OCI-LY3 (cell line): ENCODE measurements at regions not wholly inside any gene's neighbourhood (a gene's known extent, or its start where the extent isn't known, plus 50 kb on each side); places are given as distances from the start of the nearest gene placed in this dataset.

Experiments used
- H2AFZ ChIP-seq: fragments of 200-600, 300-600 bp; shearing (Covaris generic); 2 replicates; pipeline ENCODE4 v1.6.0; 2014; ENCODE audit warnings: antibody characterized with exemption, low read depth, low read length
- H3K27ac ChIP-seq: fragments of 200-600, 300-600 bp; sonication (generic); 2 replicates; pipeline ENCODE4 v1.5.1; 2014; ENCODE audit warnings: mild to moderate bottlenecking, low read length, moderate library complexity, mixed read lengths
- H3K27me3 ChIP-seq: fragments of 200-600, 300-600 bp; sonication (generic); 2 replicates; pipeline ENCODE4 v1.6.1; 2014; ENCODE audit warnings: low read depth, low read length, mixed read lengths
- H3K36me3 ChIP-seq: fragments of 200-600, 300-600 bp; sonication (generic); replicated peaks from 2 replicates; pipeline ENCODE3; 2014; ENCODE audit warnings: low read depth, low read length, mixed read lengths
- H3K4me1 ChIP-seq: fragments of 300-600, 200-600 bp; sonication (generic); 2 replicates; pipeline ENCODE4 v1.6.1; 2014; ENCODE audit warnings: low read length, mixed read lengths
- H3K4me2 ChIP-seq: fragments of 200-600, 300-600 bp; sonication (generic); 2 replicates; pipeline ENCODE4 v1.6.1; 2014; ENCODE audit warnings: low read length, mixed read lengths
- H3K4me3 ChIP-seq: fragments of 300-600, 200-600 bp; sonication (generic); 2 replicates; pipeline ENCODE4 v1.5.1; 2014; ENCODE audit warnings: antibody characterized with exemption, mild to moderate bottlenecking, low read length, moderate library complexity
- H3K79me2 ChIP-seq: fragments of 300-600, 200-600 bp; shearing (Covaris generic); 2 replicates; pipeline ENCODE4 v1.6.1; 2014; ENCODE audit warnings: mild to moderate bottlenecking, low read length, mixed read lengths
- H3K9ac ChIP-seq: fragments of 300-600, 200-600 bp; shearing (Covaris generic); 2 replicates; pipeline ENCODE4 v1.6.0; 2014; ENCODE audit warnings: mild to moderate bottlenecking, low read length, moderate library complexity
- H3K9me3 ChIP-seq: fragments of 200-600, 300-600 bp; shearing (Covaris generic); 2 replicates; pipeline ENCODE4 v1.6.1; 2014; ENCODE audit warnings: low read length, mixed read lengths; ENCODE audit not compliant: insufficient read depth
- H4K20me1 ChIP-seq: fragments of 200-600, 300-600 bp; sonication (generic); 2 replicates; pipeline ENCODE4 v1.6.1; 2016; ENCODE audit warnings: low read length, mixed read lengths; ENCODE audit not compliant: insufficient read depth
- CTCF ChIP-seq: fragments of 200-600, 300-600 bp; sonication (generic); IDR thresholded peaks from 2 replicates; pipeline ENCODE4 v1.5.1; 2014; ENCODE audit warnings: antibody characterized with exemption, low read length, low read depth
- EZH2phosphoT487 ChIP-seq: fragments of 200-600 bp; shearing (Covaris generic); IDR thresholded peaks from 2 replicates; pipeline ENCODE4 v1.6.1; 2018; ENCODE audit warnings: antibody characterized with exemption, mixed run types, low read depth

GRCh38 chr5:23305055-23305454 is 202.4 kb upstream of the PRDM9 start:
- Histone ChIP-seq H3K9me3 (no peaks in the 10 kb centered on the region), H3K27me3 (no peaks in the 10 kb centered on the region), H4K20me1 (no peaks in the 10 kb centered on the region), H3K4me3 (no peak overlapping the region), H3K4me1 (no peaks in the 10 kb centered on the region), H3K36me3 (no peaks in the 10 kb centered on the region), H3K9ac (no peak overlapping the region), H3K4me2 (no peak overlapping the region), H2AFZ (no peak overlapping the region), H3K27ac (no peak overlapping the region), H3K79me2 (no peaks in the 10 kb centered on the region)
- no peak for TF ChIP-seq CTCF
- TF ChIP-seq EZH2phosphoT487: no peak

GRCh38 chr5:23303836-23304235 is 203.6 kb upstream of the PRDM9 start:
- Histone ChIP-seq H3K4me3 (no peak overlapping the region), H3K36me3 (no peaks in the 10 kb centered on the region), H2AFZ (no peak overlapping the region), H3K79me2 (no peaks in the 10 kb centered on the region), H4K20me1 (no peaks in the 10 kb centered on the region), H3K4me1 (no peaks in the 10 kb centered on the region), H3K9ac (no peak overlapping the region), H3K27ac (no peak overlapping the region), H3K27me3 (no peaks in the 10 kb centered on the region), H3K9me3 (no peaks in the 10 kb centered on the region), H3K4me2 (no peak overlapping the region)
- TF ChIP-seq EZH2phosphoT487: no peak
- TF ChIP-seq CTCF: no peak

- no peaks in the 10 kb centered on the region for H3K9me3 ChIP-seq
- TF ChIP-seq EZH2phosphoT487: no peak
- TF ChIP-seq CTCF: no peak
- no peak overlapping the region for H2AFZ ChIP-seq
- H3K27me3 ChIP-seq: no peaks in the 10 kb centered on the region
- no peak overlapping the region for H3K4me2 ChIP-seq
- H3K36me3 ChIP-seq: no peaks in the 10 kb centered on the region
- H3K4me3 ChIP-seq: no peak overlapping the region
- no peaks in the 10 kb centered on the region for H4K20me1 ChIP-seq
- H3K4me1 ChIP-seq: no peaks in the 10 kb centered on the region
- H3K79me2 ChIP-seq: no peaks in the 10 kb centered on the region
- H3K27ac ChIP-seq: no peak overlapping the region
- no peak overlapping the region for H3K9ac ChIP-seq
Observed at GRCh38 chr5:23303435-23303834, 204.0 kb upstream of the PRDM9 start.

- H3K27me3 ChIP-seq: no peaks in the 10 kb centered on the region
- TF ChIP-seq EZH2phosphoT487 (no peak), CTCF (no peak)
- H3K4me1 ChIP-seq: no peaks in the 10 kb centered on the region
- no peaks in the 10 kb centered on the region for H3K36me3 ChIP-seq
- no peaks in the 10 kb centered on the region for H3K79me2 ChIP-seq
- no peak overlapping the region for H3K27ac ChIP-seq
- H3K4me3 ChIP-seq: no peak overlapping the region
- H2AFZ ChIP-seq: no peak overlapping the region
- no peaks in the 10 kb centered on the region for H4K20me1 ChIP-seq
- no peak overlapping the region for H3K9ac ChIP-seq
- no peaks in the 10 kb centered on the region for H3K9me3 ChIP-seq
- H3K4me2 ChIP-seq: no peak overlapping the region
Observed at GRCh38 chr5:23302438-23302837, 205.0 kb upstream of the PRDM9 start.
